Vagina (tissue), 2 donors: ENCODE measurements at regions not wholly inside any gene's neighbourhood (a gene's known extent, or its start where the extent isn't known, plus 50 kb on each side); places are given as distances from the start of the nearest gene placed in this dataset.

Experiments used
- POLR2A ChIP-seq, 2 donors: fragments of 450-650 bp; IDR thresholded peaks; one replicate each; pipeline ENCODE4 v1.6.1; 2017; ENCODE audit warnings: antibody characterized with exemption in 2 of 2, mild to moderate bottlenecking in 2 of 2, moderate library complexity in 2 of 2
- POLR2AphosphoS5 ChIP-seq, 2 donors: sonication (generic); formaldehyde crosslinking; IDR thresholded peaks; one replicate each; pipeline ENCODE4 v1.9.0; 2017; ENCODE audit warnings: antibody characterized with exemption in 2 of 2, mild to moderate bottlenecking in 2 of 2, low read depth in 1 of 2; ENCODE audit not compliant: insufficient read depth in 1 of 2
- TF ChIP-seq, protein P1 (sequence below), 3 experiments: fragments of 450-650 bp in 2 of 3; fragments of 200-600 bp in 1 of 3; sonication (generic) in 1 of 3; IDR thresholded peaks; one replicate each; pipeline ENCODE4 v1.5.1; 2017 to 2019; ENCODE audit warnings: antibody characterized with exemption in 3 of 3, mild to moderate bottlenecking in 2 of 3, moderate library complexity in 2 of 3

DNA sequence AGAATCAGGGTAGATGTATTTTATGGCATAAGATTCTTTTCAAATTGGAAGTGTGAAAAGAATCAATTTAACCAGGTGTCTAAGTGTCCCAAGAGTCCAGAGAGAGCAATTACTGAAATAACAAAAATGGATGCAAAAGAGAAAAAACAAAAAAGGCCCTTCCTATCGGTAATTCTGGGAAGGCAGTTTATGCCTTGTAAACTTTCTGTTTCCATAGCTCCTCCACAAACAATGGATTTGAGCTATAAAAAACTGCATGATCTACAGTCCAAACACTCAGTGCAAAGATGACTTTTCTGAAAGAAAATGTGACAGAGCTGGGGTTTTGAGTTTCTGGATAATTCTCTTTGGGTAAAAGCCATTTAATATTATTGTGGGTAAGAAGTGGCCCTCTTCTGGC is 366.1 kb downstream of the EN1 start:
- TF ChIP-seq, protein P1, sequence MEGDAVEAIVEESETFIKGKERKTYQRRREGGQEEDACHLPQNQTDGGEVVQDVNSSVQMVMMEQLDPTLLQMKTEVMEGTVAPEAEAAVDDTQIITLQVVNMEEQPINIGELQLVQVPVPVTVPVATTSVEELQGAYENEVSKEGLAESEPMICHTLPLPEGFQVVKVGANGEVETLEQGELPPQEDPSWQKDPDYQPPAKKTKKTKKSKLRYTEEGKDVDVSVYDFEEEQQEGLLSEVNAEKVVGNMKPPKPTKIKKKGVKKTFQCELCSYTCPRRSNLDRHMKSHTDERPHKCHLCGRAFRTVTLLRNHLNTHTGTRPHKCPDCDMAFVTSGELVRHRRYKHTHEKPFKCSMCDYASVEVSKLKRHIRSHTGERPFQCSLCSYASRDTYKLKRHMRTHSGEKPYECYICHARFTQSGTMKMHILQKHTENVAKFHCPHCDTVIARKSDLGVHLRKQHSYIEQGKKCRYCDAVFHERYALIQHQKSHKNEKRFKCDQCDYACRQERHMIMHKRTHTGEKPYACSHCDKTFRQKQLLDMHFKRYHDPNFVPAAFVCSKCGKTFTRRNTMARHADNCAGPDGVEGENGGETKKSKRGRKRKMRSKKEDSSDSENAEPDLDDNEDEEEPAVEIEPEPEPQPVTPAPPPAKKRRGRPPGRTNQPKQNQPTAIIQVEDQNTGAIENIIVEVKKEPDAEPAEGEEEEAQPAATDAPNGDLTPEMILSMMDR (IDR thresholded peaks at IDR 0.05) = no peak
- TF ChIP-seq POLR2AphosphoS5 (IDR thresholded peaks at IDR 0.05; ENCODE audit: insufficient read depth in 1 of 2, low read depth in 1 of 2) (no peak), POLR2A (IDR thresholded peaks at IDR 0.05) (no peak)
